C4-2B (cell line): ENCODE measurements at regions not wholly inside any gene's neighbourhood (a gene's known extent, or its start where the extent isn't known, plus 50 kb on each side); places are given as distances from the start of the nearest gene placed in this dataset.

ENCODE experiments used
- H3K27ac ChIP-seq: fragments of 450-650 bp; 2 replicates; pipeline ENCODE4 v1.5.1; 2017
- CTCF ChIP-seq: fragments of 450-650 bp; conservative IDR thresholded peaks from 2 replicates; pipeline ENCODE4 v1.5.1; 2017; ENCODE audit warnings: mild to moderate bottlenecking
- ZFX ChIP-seq: fragments of 450-650 bp; IDR thresholded peaks from 2 replicates; pipeline ENCODE4 v1.6.1; 2017

- TF ChIP-seq CTCF (no peak), ZFX (no peak)
- H3K27ac ChIP-seq = no peak overlapping the region
These were observed 130.6 kb upstream of the ATP6AP2 start for GRCh38 chrX:40449956-40450706.

GRCh38 chrX:40449396-40449795 is 131.4 kb upstream of the ATP6AP2 start:
- no peak overlapping the region for H3K27ac ChIP-seq
- TF ChIP-seq CTCF (no peak), ZFX (no peak)

- no peak overlapping the region for H3K27ac ChIP-seq
- no peak for TF ChIP-seq CTCF
- TF ChIP-seq ZFX = no peak
These were observed 132.0 kb upstream of the ATP6AP2 start for GRCh38 chrX:40448793-40449192.

GRCh38 chrX:40446921-40447320 is 133.8 kb upstream of the ATP6AP2 start:
- no peak overlapping the region for H3K27ac ChIP-seq
- no peak for TF ChIP-seq ZFX
- TF ChIP-seq CTCF = no peak

GRCh38 chrX:40445691-40446090 is 135.1 kb upstream of the ATP6AP2 start:
- no peak overlapping the region for H3K27ac ChIP-seq
- TF ChIP-seq ZFX (no peak), CTCF (no peak)

GRCh38 chrX:40444798-40445496 is 135.8 kb upstream of the ATP6AP2 start:
- H3K27ac ChIP-seq = no peak overlapping the region
- TF ChIP-seq ZFX (no peak), CTCF (no peak)

- no peak overlapping the region for H3K27ac ChIP-seq
- TF ChIP-seq CTCF = no peak
- TF ChIP-seq ZFX = no peak
These were observed 136.6 kb upstream of the ATP6AP2 start for GRCh38 chrX:40444133-40444532.
